ENCODE measurements at regions not wholly inside any gene's neighbourhood (a gene's known extent, or its start where the extent isn't known, plus 50 kb on each side); places are given as distances from the start of the nearest gene placed in this dataset.

GRCh38 chr1:13948888-13949391 is 249.0 kb downstream of the PRDM2 start:
- TF ChIP-seq, protein P1, sequence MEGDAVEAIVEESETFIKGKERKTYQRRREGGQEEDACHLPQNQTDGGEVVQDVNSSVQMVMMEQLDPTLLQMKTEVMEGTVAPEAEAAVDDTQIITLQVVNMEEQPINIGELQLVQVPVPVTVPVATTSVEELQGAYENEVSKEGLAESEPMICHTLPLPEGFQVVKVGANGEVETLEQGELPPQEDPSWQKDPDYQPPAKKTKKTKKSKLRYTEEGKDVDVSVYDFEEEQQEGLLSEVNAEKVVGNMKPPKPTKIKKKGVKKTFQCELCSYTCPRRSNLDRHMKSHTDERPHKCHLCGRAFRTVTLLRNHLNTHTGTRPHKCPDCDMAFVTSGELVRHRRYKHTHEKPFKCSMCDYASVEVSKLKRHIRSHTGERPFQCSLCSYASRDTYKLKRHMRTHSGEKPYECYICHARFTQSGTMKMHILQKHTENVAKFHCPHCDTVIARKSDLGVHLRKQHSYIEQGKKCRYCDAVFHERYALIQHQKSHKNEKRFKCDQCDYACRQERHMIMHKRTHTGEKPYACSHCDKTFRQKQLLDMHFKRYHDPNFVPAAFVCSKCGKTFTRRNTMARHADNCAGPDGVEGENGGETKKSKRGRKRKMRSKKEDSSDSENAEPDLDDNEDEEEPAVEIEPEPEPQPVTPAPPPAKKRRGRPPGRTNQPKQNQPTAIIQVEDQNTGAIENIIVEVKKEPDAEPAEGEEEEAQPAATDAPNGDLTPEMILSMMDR (conservative IDR thresholded peaks at IDR 0.05; ENCODE audit: low read depth, low read length) = no peak
- TF ChIP-seq EZH2 (IDR thresholded peaks at IDR 0.05; ENCODE audit: borderline replicate concordance, low read depth, low read length, poor library complexity, severe bottlenecking) = no peak

Measured in A673 (cell line).